ENCODE measurements at regions not wholly inside any gene's neighbourhood (a gene's known extent, or its start where the extent isn't known, plus 50 kb on each side); places are given as distances from the start of the nearest gene placed in this dataset.

DNA sequence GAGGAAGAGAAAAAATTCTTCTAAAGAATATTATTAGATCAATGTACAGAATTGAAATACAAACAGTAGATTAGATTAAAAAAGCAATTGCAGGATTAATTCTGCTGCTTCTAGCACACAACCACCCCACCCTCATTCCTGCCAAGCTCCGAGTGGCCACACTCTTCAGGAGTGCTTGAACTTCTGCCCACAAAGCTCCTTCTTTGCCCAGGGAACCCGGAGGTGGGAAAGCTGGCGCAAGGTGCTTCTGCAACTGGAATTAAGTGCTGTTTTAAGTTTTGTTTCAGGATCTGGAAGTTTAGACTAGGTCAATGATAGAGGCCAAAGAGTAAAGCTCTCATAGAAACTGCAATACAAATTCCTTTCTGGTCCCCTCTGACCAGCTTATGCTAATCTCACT lies 94.1 kb upstream of the BMP4 start:
- no peak for TF ChIP-seq CTCF (IDR thresholded peaks at IDR 0.05; ENCODE audit: unreplicated experiment)
- H3K4me1 Mint-ChIP-seq = peaks cover 16% of the 10 kb centered on the region
- no peak overlapping the region for H3K4me3 Mint-ChIP-seq
- H3K36me3 Mint-ChIP-seq = no peaks in the 10 kb centered on the region
- H3K9me3 Mint-ChIP-seq = no peaks in the 10 kb centered on the region
- no peak overlapping the region for H3K27ac Mint-ChIP-seq
- no peaks in the 10 kb centered on the region for H3K27me3 Mint-ChIP-seq (ENCODE audit: low read depth)
- no peak for DNase-seq (ENCODE audit: low spot score in 2 of 2, unreplicated experiment in 2 of 2)

GRCh38 chr14:54052696-54053385 lies 96.2 kb upstream of the BMP4 start:
- Mint-ChIP-seq H3K27me3 (ENCODE audit: low read depth) (no peaks in the 10 kb centered on the region), H3K36me3 (no peaks in the 10 kb centered on the region), H3K4me3 (no peak overlapping the region), H3K27ac (no peak overlapping the region), H3K4me1 (peaks cover 16% of the 10 kb centered on the region), H3K9me3 (no peaks in the 10 kb centered on the region)
- TF ChIP-seq CTCF (IDR thresholded peaks at IDR 0.05; ENCODE audit: unreplicated experiment) = no peak
- no peak for DNase-seq (ENCODE audit: low spot score in 2 of 2, unreplicated experiment in 2 of 2)

GRCh38 chr14:54053386-54053745 lies 96.7 kb upstream of the BMP4 start:
- Mint-ChIP-seq H3K27ac (peak overlapping the region; percentile 32), H3K9me3 (no peaks in the 10 kb centered on the region), H3K36me3 (no peaks in the 10 kb centered on the region), H3K4me3 (no peak overlapping the region), H3K4me1 (peaks cover 16% of the 10 kb centered on the region), H3K27me3 (ENCODE audit: low read depth) (no peaks in the 10 kb centered on the region)
- DNase-seq (ENCODE audit: low spot score in 2 of 2, unreplicated experiment in 2 of 2) = no peak
- TF ChIP-seq CTCF (IDR thresholded peaks at IDR 0.05; ENCODE audit: unreplicated experiment) = no peak

- Mint-ChIP-seq H3K27me3 (ENCODE audit: low read depth) (no peaks in the 10 kb centered on the region), H3K27ac (no peak overlapping the region), H3K4me1 (peaks cover 5% of the 10 kb centered on the region), H3K9me3 (peaks cover 4% of the 10 kb centered on the region), H3K4me3 (no peak overlapping the region), H3K36me3 (no peaks in the 10 kb centered on the region)
- no peak for TF ChIP-seq CTCF (IDR thresholded peaks at IDR 0.05; ENCODE audit: unreplicated experiment)
- no peak for DNase-seq (ENCODE audit: low spot score in 2 of 2, unreplicated experiment in 2 of 2)
Measured at GRCh38 chr14:54058505-54058904, 101.9 kb upstream of the BMP4 start.

DNA sequence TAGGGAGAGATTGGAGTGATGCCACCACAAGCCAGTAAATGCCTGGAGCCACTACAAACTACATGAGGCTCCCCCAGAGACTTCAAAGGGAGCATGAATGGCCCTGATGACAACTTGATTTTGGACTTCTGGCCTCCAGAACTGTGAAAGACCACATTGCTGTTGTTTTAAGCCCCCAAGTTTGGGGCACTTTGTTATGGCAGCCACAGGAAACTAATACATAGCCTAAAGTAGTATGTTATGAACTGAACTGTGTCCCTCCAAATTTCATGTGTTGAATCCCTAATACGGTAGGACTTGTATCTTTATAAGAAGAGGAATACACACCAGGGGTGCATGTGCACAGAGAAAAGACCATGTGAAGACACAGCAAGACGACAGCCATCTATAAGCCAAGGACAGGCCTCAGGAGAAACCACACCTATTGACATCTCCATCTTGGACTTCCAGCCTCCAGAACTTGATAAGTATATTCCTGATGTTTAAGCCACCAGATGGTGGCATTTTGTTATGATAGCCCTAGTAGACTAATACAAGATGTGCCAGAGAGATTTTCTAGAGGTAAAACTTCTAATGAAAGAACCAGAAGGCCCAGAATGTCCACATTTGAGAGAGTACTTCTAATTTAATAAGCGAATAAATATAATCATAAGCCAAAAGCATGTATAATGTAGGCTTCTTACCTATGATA lies 127.1 kb upstream of the BMP4 start:
- Mint-ChIP-seq H3K4me3 (no peak overlapping the region), H3K4me1 (peaks cover 35% of the 10 kb centered on the region), H3K9me3 (peaks cover 4% of the 10 kb centered on the region), H3K36me3 (no peaks in the 10 kb centered on the region), H3K27me3 (ENCODE audit: low read depth) (no peaks in the 10 kb centered on the region), H3K27ac (no peak overlapping the region)
- no peak for DNase-seq (ENCODE audit: low spot score in 2 of 2, unreplicated experiment in 2 of 2)
- no peak for TF ChIP-seq CTCF (IDR thresholded peaks at IDR 0.05; ENCODE audit: unreplicated experiment)

Data from mesothelial cell of epicardium (in vitro differentiated cells).